ENCODE measurements at regions not wholly inside any gene's neighbourhood (a gene's known extent, or its start where the extent isn't known, plus 50 kb on each side); places are given as distances from the start of the nearest gene placed in this dataset.

GRCh38 chr9:73219985-73220626, 68.4 kb downstream of the ANXA1 start:
- H3K4me3 ChIP-seq (ENCODE audit: low read depth, low read length), result no peak overlapping the region
- peak; percentile 46 for DNase-seq (ENCODE audit: low read depth)
- no peak for TF ChIP-seq CTCF (IDR thresholded peaks at IDR 0.05; ENCODE audit: insufficient read depth, low read depth, low read length, missing control alignments)

GRCh38 chr9:73223594-73223993, 71.9 kb downstream of the ANXA1 start:
- no peak overlapping the region for H3K4me3 ChIP-seq (ENCODE audit: low read depth, low read length)
- DNase-seq (ENCODE audit: low read depth), result no peak
- no peak for TF ChIP-seq CTCF (IDR thresholded peaks at IDR 0.05; ENCODE audit: insufficient read depth, low read depth, low read length, missing control alignments)

- no peak for TF ChIP-seq CTCF (IDR thresholded peaks at IDR 0.05; ENCODE audit: insufficient read depth, low read depth, low read length, missing control alignments)
- H3K4me3 ChIP-seq (ENCODE audit: low read depth, low read length), result no peak overlapping the region
- no peak for DNase-seq (ENCODE audit: low read depth)
Observed at GRCh38 chr9:73229543-73229942, 77.9 kb downstream of the ANXA1 start.

GRCh38 chr9:73230251-73230650, 78.6 kb downstream of the ANXA1 start:
- TF ChIP-seq CTCF (IDR thresholded peaks at IDR 0.05; ENCODE audit: insufficient read depth, low read depth, low read length, missing control alignments), result no peak
- DNase-seq (ENCODE audit: low read depth), result no peak
- H3K4me3 ChIP-seq (ENCODE audit: low read depth, low read length), result no peak overlapping the region

GRCh38 chr9:73231203-73231602, 79.5 kb downstream of the ANXA1 start:
- no peak overlapping the region for H3K4me3 ChIP-seq (ENCODE audit: low read depth, low read length)
- no peak for TF ChIP-seq CTCF (IDR thresholded peaks at IDR 0.05; ENCODE audit: insufficient read depth, low read depth, low read length, missing control alignments)
- DNase-seq (ENCODE audit: low read depth), result peak; percentile 3

- no peak for DNase-seq (ENCODE audit: low read depth)
- no peak overlapping the region for H3K4me3 ChIP-seq (ENCODE audit: low read depth, low read length)
- TF ChIP-seq CTCF (IDR thresholded peaks at IDR 0.05; ENCODE audit: insufficient read depth, low read depth, low read length, missing control alignments), result no peak
Observed at GRCh38 chr9:73233359-73234007, 81.8 kb downstream of the ANXA1 start.

- DNase-seq (ENCODE audit: low read depth), result no peak
- TF ChIP-seq CTCF (IDR thresholded peaks at IDR 0.05; ENCODE audit: insufficient read depth, low read depth, low read length, missing control alignments), result no peak
- no peak overlapping the region for H3K4me3 ChIP-seq (ENCODE audit: low read depth, low read length)
Observed at GRCh38 chr9:73234008-73234360, 82.3 kb downstream of the ANXA1 start.
